ENCODE measurements at regions not wholly inside any gene's neighbourhood (a gene's known extent, or its start where the extent isn't known, plus 50 kb on each side); places are given as distances from the start of the nearest gene placed in this dataset.
"Not testable (repeated sequence)": the region's sequence is repeated elsewhere in the genome, so short reads cannot be mapped to it uniquely, and the experiment has no call there.

DNA sequence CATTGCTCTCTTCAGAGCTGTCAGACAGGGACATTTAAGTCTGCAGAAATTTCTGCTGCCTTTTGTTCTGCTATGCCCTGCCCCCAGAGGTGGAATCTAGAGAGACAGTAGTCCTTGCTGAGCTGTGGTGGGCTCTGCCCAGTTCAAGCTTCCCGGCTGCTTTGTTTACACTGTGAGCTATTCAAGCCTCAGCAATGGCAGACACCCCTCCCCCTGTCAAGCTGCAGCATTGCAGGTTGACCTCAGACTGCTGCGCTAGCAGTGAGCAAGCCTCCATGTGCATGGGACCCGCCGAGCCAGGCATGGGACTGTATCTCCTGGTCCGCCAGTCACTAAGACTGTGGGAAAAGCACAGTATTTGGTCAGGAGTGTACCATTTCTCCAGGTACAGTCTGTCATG is 53.6 kb upstream of the MAPK10 start:
- DNase-seq (ENCODE audit: missing footprints); ATAC-seq; intact Hi-C loops (cut with DNase I): not testable (repeated sequence)

DNA sequence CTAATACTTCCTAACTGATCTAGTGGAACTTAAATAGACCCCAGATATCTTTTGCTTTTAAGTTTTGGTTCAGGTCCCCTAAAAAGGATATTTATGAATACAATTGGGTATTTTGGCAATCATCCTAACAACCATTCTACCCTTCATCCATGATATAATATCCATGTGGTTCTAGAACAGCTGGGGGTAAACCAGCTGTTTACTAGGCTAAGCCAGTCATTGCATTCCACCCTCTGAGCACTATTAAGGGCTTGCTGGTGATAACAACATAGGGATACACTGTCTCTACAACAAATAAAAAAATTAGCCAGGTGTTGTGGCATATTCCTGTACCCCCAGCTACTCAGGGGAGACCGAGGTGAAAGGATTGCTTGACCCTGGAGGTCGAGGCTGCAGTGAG is 54.8 kb upstream of the MAPK10 start:
- DNase-seq (ENCODE audit: missing footprints): no peak
- intact Hi-C loops (cut with DNase I): no loop called here
- ATAC-seq: no peak

DNA sequence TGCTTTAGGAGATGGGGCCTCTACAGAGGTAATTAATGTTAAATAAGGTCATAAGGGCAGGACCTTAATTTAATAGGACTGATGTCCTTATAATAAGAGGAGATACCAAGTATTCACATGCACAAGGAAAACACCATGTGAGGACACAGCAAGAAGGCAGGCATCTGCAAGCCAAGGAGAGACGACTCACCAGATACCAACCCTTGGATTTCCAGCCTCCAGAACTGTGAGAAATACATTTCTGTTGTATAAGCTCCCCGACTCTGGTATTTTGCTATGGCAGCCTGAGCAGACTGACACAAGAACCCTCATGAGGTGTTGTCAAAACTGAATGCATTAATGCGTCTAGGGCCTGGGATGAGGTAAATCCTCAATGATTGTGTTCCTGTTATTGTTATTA is 56.2 kb upstream of the MAPK10 start:
- DNase-seq (ENCODE audit: missing footprints): no peak
- ATAC-seq: no peak
- intact Hi-C loops (cut with DNase I): no loop called here

DNA sequence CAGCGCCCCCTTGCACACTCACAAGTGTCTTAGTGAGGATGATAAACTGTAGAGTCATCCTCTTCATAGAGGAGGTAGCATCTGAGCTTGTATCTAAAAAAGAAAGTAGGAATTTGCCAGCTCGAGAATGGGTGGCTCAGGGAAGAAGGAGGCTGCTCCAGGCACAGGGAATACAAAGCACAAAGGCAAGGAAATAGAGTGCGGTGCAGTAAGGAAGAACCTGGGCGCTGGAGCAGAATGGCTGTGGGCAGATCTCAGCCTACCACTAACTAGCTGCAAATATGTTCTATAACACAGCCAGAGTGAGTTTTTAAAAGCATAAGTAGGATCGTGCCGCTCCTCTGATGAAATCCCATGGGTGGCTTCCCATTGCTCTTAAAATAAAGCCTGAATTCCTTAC is 61.6 kb upstream of the MAPK10 start:
- DNase-seq (ENCODE audit: missing footprints) (no peak), ATAC-seq (no peak)
- intact Hi-C loops (cut with DNase I): no loop called here

DNA sequence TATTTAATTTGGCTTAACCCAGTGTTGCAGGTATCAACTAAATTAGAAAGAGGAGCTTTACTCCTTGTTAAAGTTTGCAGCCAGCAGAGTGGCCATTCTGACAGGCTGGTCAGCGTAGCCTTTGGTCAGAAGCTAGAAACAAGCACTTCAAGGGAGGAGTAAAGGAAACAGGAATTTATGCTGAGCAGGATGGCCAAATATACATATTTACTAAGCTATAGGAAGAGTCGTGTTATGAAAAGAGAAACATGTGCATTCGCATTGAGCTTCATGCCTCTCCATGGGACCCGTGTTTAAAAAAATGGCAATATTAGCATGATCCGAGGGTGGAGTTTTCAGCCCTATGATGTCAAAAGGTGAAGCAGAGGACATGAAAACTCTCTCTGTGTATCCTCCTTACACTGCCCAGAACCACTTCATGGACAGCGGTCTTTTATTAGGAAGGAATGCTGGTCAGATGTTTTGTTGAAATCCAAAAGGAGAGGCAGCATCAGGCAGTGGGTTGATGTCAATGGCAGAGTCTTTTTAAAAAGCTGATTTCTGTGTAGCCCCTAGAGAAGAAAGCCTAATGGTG is 71.8 kb upstream of the MAPK10 start:
- ATAC-seq: no peak
- intact Hi-C loops (cut with DNase I): no loop called here
- no peak for DNase-seq (ENCODE audit: missing footprints)

DNA sequence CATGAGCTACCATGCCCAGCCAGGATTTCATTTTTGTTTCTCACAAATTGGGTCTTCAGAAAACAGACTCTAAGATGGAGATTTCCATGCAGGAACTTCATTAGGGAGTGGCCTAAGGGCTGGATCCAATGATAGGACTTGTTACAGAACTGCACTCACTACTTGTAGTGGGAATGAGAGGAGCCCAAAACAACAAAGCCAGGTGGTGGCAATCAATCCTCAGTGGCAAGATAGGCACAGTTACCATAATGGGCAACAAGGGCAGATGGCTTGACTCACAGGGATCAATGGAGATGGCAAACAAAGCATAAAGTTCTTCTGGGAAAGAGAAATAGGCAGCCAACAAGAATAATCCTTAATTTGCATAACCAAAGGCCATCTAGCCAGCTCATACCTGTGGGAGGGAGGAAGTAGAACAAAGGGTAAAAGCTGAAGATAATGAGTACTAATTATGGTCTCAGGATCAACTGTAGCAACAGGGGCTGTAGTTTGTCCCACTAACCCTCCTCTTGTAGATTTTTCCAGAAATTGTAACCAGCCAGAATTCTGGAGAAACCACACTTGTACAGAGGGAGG is 72.8 kb upstream of the MAPK10 start:
- intact Hi-C loops (cut with DNase I): no loop called here
- DNase-seq (ENCODE audit: missing footprints) (no peak), ATAC-seq (no peak)

DNA sequence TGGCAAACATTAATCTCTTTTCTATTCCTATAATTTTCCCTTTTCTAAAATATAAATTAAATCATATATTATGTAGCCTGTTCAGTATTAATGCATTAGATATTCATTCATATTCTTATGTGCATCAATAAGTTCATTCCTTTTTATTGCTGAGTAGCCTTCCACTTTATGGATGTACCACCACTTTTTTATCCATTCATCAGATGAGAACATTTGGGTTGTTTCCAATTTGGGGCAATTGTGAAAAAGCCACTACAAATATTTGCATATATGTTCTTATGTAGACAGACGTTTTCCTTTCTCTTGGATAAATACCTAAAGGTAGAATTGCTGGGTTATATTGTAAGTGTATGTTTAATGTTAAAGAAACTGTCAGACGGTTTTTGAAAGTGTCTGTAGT is 79.4 kb upstream of the MAPK10 start:
- no peak for ATAC-seq
- intact Hi-C loops (cut with DNase I): no loop called here
- DNase-seq (ENCODE audit: missing footprints): no peak

DNA sequence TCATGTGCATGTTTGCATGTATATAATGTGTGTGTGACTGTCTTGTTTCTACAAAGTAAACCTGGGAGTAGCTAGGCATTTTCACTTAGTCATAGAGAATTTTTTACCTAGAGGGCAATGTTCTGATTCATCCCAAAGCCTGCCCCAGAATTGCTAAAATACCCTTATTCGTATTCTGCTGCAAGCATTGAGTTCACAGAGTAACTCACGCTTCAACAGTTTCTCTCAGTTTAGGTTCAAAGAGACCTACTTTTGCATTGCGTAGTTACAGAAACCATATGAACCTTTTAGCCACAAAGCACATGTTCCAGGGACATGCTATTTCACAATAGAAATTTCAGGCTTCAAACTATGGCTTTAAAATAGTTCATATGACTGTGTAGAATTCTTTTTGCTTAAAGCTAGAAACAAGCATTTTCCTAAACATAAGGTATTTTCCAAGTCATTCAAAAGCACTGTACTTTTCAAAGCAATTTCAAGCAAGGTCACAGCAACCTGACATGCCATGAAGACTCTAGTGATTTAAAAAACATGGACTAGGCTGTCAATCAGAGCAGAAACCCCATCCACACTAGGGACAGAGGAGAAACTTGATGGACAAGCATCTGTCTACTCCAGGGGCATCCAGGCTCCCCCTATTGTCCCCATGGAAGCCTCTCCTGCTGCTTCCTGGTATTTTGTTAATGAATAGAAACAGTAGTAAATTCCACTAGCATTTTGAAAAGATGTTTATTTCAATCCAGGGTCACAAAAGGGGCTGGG is 81.5 kb upstream of the MAPK10 start:
- DNase-seq (ENCODE audit: missing footprints) (no peak), ATAC-seq (no peak)
- intact Hi-C loops (cut with DNase I): no loop called here

DNA sequence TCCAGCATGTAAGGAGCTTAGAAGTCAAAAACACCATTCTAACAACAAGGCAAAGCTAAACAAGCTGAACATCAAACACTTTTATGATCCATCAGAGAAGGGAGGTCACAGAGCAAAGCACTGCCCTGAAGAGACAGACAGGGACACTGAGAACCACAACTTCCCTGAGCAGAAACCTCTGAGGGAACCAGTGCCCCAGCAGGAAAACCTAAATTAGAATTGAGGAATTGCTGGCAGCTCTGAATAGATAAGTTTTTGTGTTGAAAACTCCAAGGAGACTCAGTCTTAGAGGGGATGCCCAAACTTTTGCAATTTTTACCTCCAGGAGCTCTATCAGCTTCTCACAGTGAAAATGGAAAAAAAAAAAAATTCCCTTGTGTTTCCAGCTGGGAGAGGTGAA is 83.0 kb upstream of the MAPK10 start:
- no peak for ATAC-seq
- no peak for DNase-seq (ENCODE audit: missing footprints)
- intact Hi-C loops (cut with DNase I): no loop called here

DNA sequence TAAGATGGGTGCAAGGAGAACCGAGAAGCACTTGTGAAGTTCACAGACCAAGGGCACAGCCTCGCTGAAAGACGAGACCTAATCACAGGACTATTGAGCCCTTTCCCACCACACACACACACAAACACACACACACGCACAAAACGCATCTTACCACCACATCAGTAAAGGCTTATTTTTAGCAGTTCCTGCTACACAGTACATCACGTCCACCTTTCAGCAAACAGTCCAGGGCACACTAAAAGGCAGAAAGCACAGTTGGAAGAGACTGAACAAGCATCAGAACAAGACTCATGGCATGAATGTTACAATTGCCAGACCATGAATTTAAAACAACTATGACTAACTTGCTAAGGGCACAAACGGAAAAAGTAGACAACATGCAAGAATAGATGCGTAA is 83.6 kb upstream of the MAPK10 start:
- intact Hi-C loops (cut with DNase I): no loop called here
- no peak for DNase-seq (ENCODE audit: missing footprints)
- no peak for ATAC-seq

DNA sequence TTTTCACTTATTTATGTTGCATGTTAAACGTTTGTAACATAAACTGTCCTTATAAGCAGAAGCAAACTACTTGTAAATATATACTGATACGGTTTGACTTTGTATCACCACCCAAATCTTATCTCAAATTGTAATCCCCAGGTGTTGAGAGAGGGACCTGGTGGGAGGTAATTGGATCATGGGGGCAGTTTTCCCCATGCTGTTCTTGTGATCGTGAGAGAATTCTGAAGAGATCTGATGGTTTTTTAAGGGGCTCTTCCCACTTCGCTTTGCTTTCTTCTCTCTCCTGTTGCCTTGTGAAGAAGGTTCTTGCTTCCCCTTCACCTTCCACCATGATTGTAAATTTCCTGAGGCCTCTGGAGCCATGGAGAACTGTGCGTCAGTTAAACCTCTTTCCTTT is 87.1 kb upstream of the MAPK10 start:
- intact Hi-C loops (cut with DNase I): no loop called here
- DNase-seq (ENCODE audit: missing footprints) (no peak), ATAC-seq (no peak)

DNA sequence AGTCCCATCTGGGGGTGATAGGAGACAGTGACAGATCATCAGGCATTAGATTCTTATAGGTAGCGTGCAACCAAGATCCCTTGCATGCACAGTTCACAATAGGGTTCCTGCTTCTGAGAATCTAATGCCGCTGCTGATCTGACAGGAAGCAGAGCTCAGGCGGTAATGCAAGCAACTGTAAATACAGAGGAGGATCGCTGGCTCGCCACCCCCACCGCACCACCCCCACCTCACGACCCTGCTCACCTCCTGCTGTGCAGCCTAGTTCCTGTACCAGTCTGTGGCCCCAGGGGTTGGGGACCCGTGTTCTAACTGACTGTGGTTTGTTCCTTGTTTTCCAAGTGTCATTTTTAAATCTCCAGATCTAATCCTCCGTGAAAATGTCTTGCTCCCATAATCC is 89.0 kb upstream of the MAPK10 start:
- ATAC-seq: no peak
- intact Hi-C loops (cut with DNase I): no loop called here
- no peak for DNase-seq (ENCODE audit: missing footprints)

DNA sequence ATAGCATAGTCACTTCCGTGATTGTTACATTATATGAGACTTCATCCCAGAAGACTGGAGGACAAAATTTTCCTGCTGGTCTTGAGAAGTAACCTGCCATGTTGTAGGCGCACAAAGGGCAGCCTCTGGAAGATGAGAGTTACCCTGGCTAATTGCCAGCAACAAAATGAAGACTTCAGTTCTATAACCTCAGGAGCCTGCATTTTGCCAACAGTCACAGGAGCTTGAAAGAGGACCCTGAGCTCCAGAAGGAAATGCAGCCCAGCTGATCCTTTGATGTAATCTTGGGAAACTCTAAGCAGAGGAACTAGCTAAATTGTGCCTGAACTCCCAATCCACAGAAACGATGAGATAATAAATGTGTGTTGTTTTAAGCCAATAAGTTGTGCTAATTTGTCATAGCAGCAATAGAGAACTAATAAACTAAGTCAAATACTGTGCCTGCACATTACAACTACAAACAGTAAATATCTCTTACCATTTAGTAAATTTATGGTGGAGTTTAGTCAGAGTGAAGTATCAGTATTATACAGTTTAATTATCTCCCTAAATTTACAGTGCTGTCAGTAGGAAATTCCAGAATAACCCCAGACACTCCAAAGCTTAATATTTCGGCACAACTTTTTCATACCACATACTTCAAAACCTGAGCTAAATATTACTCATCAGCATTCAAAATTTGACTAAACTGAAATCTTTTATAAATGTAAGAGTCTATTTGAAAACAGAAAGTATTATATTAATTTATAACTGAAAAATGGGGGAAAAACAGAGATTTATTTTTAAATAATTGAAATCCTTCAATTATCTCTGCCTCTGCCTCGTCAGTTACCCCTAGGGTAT is 90.1 kb upstream of the MAPK10 start:
- DNase-seq (ENCODE audit: missing footprints) (no peak), ATAC-seq (no peak)
- intact Hi-C loops (cut with DNase I): no loop called here

DNA sequence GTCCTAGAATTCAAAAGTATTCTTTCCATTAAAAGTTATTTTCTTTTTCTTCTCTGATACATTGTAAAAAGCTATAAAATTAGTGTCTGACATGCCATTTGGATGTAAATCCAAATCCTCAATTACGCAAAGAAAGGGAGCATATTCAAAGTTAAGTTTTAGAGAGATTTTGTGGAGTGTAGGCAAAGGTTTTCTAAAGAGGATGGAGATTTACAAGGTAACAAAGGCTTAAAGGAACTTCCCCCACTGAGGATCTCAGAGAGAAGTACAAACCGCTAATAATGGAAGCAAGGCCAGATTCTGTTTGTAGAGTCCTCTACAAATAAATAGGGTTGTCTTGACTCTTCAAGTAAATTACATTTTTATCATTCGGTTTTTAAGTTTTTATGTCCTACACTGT is 91.0 kb upstream of the MAPK10 start:
- no peak for DNase-seq (ENCODE audit: missing footprints)
- intact Hi-C loops (cut with DNase I): no loop called here
- no peak for ATAC-seq

DNA sequence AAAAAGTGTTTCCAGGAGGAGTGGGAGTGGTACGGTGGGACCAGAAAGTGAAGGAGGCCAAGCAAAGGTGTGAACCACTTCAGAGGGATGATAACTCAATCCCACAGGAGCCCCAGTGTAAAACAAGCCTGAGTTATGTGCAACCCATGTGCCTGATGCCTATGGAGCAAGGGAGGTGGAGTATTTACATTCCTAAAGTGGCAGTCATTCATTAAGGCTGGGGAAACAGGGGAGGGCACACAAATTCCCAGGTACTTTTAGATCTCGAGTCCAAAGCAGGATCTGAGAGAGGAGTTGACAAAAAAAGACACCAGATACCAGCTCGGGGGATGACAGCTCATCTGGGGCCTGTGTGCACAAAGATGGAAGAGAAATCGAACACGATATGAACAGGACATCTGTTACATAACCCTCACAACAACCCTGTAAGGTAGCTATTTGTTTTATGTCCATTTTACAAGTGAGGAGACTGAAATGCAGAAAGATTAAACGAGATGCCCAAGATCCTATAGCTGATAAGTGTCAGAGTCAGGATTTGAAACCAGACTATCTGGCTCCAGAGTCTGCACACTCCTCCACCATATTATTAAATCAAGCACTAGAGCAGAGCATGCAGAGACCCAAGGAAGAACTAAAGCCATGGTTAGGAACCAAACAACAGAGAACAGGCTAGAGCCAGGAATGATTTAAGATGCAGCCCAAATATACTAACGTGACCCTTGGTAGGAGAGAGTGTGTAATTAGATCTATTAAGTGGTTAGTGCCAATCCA is 91.9 kb upstream of the MAPK10 start:
- ATAC-seq (no peak), DNase-seq (ENCODE audit: missing footprints) (no peak)
- intact Hi-C loops (cut with DNase I): no loop called here

DNA sequence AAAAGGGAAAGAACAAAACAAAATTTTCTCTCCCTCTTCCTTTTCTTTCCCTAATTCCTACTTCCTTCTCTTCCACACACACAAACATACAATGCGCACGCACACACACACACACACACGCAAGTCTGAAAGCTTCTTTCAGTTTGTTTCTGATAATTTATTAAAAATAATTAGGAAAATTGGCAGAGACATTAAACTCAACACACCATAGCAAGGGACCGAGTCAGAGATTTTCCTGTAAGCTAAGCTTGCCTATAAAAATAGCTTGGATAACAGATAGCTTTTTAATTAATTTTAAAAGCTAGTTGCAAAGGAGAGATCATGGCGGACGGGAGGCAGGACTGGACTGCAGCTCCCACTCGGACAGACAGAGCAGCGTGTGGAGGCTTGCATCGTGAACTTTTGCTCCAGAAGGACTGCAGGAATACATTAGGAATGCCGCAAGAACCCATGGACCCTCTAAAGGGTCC is 92.6 kb upstream of the MAPK10 start:
- DNase-seq (ENCODE audit: missing footprints) (no peak), ATAC-seq (peak; percentile 77)
- intact Hi-C loops (cut with DNase I): no loop called here

DNA sequence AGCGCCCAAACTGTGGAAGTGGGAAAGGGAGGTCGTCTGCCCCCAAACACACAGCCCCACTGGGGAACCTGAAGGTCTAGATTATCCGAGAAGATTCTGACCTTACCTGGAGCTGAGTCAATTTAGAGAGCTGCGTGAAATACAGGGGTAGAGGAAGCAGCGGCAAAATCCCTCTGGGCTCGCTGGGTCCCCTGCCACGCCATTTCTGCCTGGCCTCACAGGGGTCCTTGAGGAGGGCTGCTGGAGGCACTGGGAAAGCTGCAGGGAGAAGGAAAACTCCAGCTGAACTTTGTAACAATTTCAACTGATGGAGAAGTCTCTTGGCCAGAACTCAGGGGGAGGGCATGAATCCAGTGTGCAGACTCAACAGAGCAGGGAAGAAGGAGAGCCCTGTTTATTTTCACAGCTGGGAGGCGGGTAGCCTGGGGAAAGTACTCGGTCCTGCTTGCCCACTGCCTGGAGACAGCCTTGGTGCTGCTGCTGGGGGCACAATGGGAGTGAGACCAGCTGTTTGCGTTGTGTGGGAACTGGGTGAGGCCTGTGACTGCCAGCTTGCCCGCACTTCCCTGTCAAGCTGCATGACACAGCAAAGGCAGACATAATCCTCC is 93.2 kb upstream of the MAPK10 start:
- ATAC-seq (peak; percentile 77), DNase-seq (ENCODE audit: missing footprints) (peak; percentile 71)
- intact Hi-C loops (cut with DNase I): no loop called here

DNA sequence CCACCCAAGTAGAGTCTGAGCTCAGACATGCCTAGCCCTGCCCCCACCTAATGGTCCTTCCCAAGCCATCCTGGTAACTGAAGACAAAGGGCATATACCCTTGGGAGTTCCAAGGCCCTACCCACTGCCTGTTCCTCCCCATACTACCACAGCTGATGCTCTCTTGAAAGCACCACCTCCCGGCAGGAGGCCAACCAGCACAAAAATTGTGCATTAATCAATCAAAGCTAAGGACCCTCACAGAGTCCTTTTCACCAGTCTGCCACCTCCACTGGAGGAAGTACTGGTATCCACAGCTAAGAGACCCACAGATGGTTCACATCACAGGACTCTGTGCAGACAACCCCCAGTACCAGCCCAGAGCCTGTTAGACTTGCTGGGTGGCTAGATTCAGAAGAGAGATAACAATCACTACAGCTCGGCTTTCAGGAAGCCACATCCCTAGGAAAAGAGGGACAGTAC is 93.8 kb upstream of the MAPK10 start:
- intact Hi-C loops (cut with DNase I); DNase-seq (ENCODE audit: missing footprints): not testable (repeated sequence)
- ATAC-seq: peak; percentile 30

Measured in Right ventricle myocardium inferior (tissue), 1 donor.